SK-N-SH (cell line): ENCODE measurements at regions not wholly inside any gene's neighbourhood (a gene's known extent, or its start where the extent isn't known, plus 50 kb on each side); places are given as distances from the start of the nearest gene placed in this dataset.

ENCODE experiments used
- CHD2 ChIP-seq: fragments of 150-350 bp; IDR thresholded peaks from 2 replicates; pipeline ENCODE4 v1.6.1; 2018; ENCODE audit warnings: low read length; ENCODE audit not compliant: partially characterized antibody
- CTCF ChIP-seq: fragments of 200-600 bp; sonication (generic); IDR thresholded peaks from 2 replicates; pipeline ENCODE4 v1.6.1; 2017; ENCODE audit warnings: antibody characterized with exemption, mild to moderate bottlenecking, moderate library complexity
- MAX ChIP-seq: IDR thresholded peaks from 2 replicates; pipeline ENCODE4 v1.4.0; 2012; ENCODE audit warnings: low read depth
- TAF1 ChIP-seq: IDR thresholded peaks from 2 replicates; pipeline ENCODE4 v1.6.1; 2012; ENCODE audit warnings: low read depth, mild to moderate bottlenecking, low read length, moderate library complexity, borderline replicate concordance

GRCh38 chr5:26486631-26487030, 551.8 kb downstream of the CDH9 start:
- TF ChIP-seq CTCF (no peak), TAF1 (no peak), MAX (no peak), CHD2 (no peak)
